PC-9 (cell line): ENCODE measurements at regions not wholly inside any gene's neighbourhood (a gene's known extent, or its start where the extent isn't known, plus 50 kb on each side); places are given as distances from the start of the nearest gene placed in this dataset.

Source experiments
- BruUV-seq: library from RNA; stranded (reverse); fragments of 400-500 nt; replicated peaks from 2 replicates; lab custom pipeline; 2021; lab: Mats Ljungman, UMichigan
- CTCF ChIA-PET: fragments of 300-600 bp; sonication (Branson Sonifier 250); formaldehyde crosslinking; loops from one replicate; lab custom pipeline; 2022; ENCODE audit warnings: antibody characterized with exemption; lab: Charles Lee
- POLR2A ChIA-PET: fragments of 300-600 bp; sonication (Branson Sonifier 250); formaldehyde crosslinking; loops from one replicate; lab custom pipeline; 2022; ENCODE audit warnings: antibody characterized with exemption; ENCODE audit not compliant: unreplicated experiment; lab: Charles Lee
- DNase-seq, 2 experiments: peaks; one replicate each; pipeline versions ENCODE4 v3.0.0 to v3.0.0-alpha.2; 2015 to 2022; ENCODE audit warnings: mixed read lengths in 1 of 2
- H2AFZ ChIP-seq: fragments of 200-600 bp; sonication (generic); 2 replicates; pipeline ENCODE4 v1.8.1; 2017; ENCODE audit warnings: antibody characterized with exemption
- H3F3A ChIP-seq: fragments of 200-600 bp; sonication (generic); 2 replicates; pipeline ENCODE4 v1.8.1; 2017; ENCODE audit warnings: antibody characterized with exemption, mild to moderate bottlenecking, low read depth; ENCODE audit not compliant: insufficient read depth
- H3K27ac ChIP-seq: fragments of 200-600 bp; sonication (generic); 2 replicates; pipeline ENCODE4 v1.6.1; 2016; ENCODE audit warnings: mixed run types
- H3K27me3 ChIP-seq: fragments of 200-600 bp; sonication (generic); 2 replicates; pipeline ENCODE4 v1.6.1; 2016; ENCODE audit warnings: low read depth, mixed run types; ENCODE audit not compliant: insufficient read depth
- H3K36me3 ChIP-seq: fragments of 200-600 bp; sonication (generic); 2 replicates; pipeline ENCODE4 v1.6.1; 2016; ENCODE audit warnings: low read depth, mixed run types
- H3K4me1 ChIP-seq: fragments of 200-600 bp; sonication (generic); replicated peaks from 2 replicates; pipeline ENCODE4 v1.6.1; 2016; ENCODE audit warnings: mixed run types; ENCODE audit not compliant: insufficient read depth
- H3K4me2 ChIP-seq: fragments of 200-600 bp; sonication (generic); 2 replicates; pipeline ENCODE4 v1.6.1; 2017; ENCODE audit warnings: mixed run types
- H3K4me3 ChIP-seq: fragments of 200-600 bp; sonication (generic); 2 replicates; pipeline ENCODE4 v1.6.1; 2016; ENCODE audit warnings: mixed run types
- H3K79me2 ChIP-seq: fragments of 200-600 bp; sonication (generic); 2 replicates; pipeline ENCODE4 v1.6.1; 2017; ENCODE audit warnings: low read depth, mixed run types
- H3K9me2 ChIP-seq: fragments of 200-600 bp; sonication (generic); 2 replicates; pipeline ENCODE4 v1.8.1; 2017; ENCODE audit warnings: mild to moderate bottlenecking; ENCODE audit not compliant: insufficient read depth
- H3K9me3 ChIP-seq: fragments of 200-600 bp; sonication (generic); 2 replicates; pipeline ENCODE4 v1.8.1; 2016; ENCODE audit warnings: low read depth; ENCODE audit not compliant: insufficient read depth
- H4K20me1 ChIP-seq: fragments of 200-600 bp; sonication (generic); 2 replicates; pipeline ENCODE4 v1.8.1; 2017; ENCODE audit not compliant: insufficient read depth
- EZH2 ChIP-seq: fragments of 200-600 bp; sonication (generic); IDR thresholded peaks from 2 replicates; pipeline ENCODE4 v1.8.0; 2017; ENCODE audit warnings: antibody characterized with exemption, low read depth
- intact Hi-C: fragments of 100-400 bp; cut with micrococcal nuclease; formaldehyde crosslinking; loops from one replicate; pipeline ENCODE4 v1.10.0; 2022; ENCODE audit not compliant: unreplicated experiment
- TF ChIP-seq, protein P1 (sequence below): fragments of 200-600 bp; sonication (generic); conservative IDR thresholded peaks from 2 replicates; pipeline ENCODE4 v1.6.1; 2017; ENCODE audit warnings: mixed run types, antibody characterized with exemption, mild to moderate bottlenecking, moderate library complexity

DNA sequence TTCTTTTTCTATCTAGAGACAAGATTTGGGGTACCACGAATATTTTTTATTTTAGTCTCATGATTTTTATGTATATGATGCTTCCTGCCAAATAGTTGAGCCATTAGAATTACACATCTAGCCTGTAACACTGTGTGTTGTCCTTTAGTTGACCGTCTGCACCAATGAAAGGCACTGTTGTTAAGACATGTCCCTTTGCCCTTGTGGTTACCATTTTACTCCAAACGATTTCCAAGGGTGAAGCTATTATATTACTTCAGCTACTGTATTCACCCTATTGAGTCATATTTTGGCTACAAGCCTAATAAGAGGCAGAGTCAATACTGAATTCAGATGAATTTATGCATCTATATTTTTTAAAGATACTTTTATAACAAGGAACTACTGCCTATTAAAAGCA is 207.6 kb downstream of the CETN3 start:
- CTCF ChIA-PET = no interaction called here
- no peaks in the 10 kb centered on the region for H3K27me3 ChIP-seq
- TF ChIP-seq EZH2 = no peak
- TF ChIP-seq, protein P1, sequence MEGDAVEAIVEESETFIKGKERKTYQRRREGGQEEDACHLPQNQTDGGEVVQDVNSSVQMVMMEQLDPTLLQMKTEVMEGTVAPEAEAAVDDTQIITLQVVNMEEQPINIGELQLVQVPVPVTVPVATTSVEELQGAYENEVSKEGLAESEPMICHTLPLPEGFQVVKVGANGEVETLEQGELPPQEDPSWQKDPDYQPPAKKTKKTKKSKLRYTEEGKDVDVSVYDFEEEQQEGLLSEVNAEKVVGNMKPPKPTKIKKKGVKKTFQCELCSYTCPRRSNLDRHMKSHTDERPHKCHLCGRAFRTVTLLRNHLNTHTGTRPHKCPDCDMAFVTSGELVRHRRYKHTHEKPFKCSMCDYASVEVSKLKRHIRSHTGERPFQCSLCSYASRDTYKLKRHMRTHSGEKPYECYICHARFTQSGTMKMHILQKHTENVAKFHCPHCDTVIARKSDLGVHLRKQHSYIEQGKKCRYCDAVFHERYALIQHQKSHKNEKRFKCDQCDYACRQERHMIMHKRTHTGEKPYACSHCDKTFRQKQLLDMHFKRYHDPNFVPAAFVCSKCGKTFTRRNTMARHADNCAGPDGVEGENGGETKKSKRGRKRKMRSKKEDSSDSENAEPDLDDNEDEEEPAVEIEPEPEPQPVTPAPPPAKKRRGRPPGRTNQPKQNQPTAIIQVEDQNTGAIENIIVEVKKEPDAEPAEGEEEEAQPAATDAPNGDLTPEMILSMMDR = no peak
- H3F3A ChIP-seq = no peaks in the 10 kb centered on the region
- no peaks in the 10 kb centered on the region for H3K79me2 ChIP-seq
- no peak overlapping the region for H3K4me2 ChIP-seq
- H3K4me3 ChIP-seq = no peak overlapping the region
- H3K9me3 ChIP-seq = no peaks in the 10 kb centered on the region
- BruUV-seq = no TSS peak
- H3K27ac ChIP-seq = no peak overlapping the region
- DNase-seq = peak in 1 of 2 experiments; percentile 51
- H4K20me1 ChIP-seq = no peaks in the 10 kb centered on the region
- no peak overlapping the region for H2AFZ ChIP-seq
- 0 out of 2 replicates have a peak, but pooled peaks cover 6% of the 10 kb centered on the region for H3K4me1 ChIP-seq
- H3K36me3 ChIP-seq = no peaks in the 10 kb centered on the region
- intact Hi-C loops = no loop called here
- H3K9me2 ChIP-seq = no peaks in the 10 kb centered on the region
- POLR2A ChIA-PET = no interaction called here

DNA sequence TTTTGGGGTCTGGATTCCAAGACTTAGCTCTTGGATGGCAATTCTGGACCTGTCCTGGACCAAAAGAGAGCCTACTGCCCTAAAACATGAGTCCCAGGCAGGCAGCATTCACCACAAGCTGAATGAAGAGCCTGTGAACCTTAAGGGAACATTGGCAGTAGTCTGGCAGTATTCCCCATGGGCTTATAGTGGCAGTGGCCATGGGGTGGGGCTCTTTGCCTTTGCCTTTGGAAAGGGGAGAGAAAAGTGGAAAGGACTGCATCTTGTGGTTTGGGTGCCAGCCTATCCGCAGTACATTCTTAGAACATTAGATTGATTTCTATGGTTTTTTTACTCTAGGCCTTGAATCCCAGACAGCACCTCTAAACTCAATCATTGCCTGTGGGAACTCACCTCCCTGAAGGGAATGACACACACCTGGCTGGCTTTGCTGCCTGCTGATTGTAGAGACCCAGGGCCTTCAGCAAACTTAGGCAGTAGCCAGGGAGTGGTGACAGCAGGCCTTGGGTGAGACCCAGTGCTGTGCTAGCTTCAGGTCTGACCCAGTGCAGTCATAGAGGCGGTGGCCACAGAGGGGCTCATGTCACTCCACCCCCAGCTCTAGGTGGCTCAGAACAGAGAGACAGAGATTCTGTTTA is 216.3 kb downstream of the CETN3 start:
- H4K20me1 ChIP-seq = no peaks in the 10 kb centered on the region
- no peak overlapping the region for H3K27ac ChIP-seq
- H3K4me3 ChIP-seq = no peak overlapping the region
- H3F3A ChIP-seq = no peaks in the 10 kb centered on the region
- ChIA-PET POLR2A (no interaction called here), CTCF (no interaction called here)
- no peak overlapping the region for H3K4me2 ChIP-seq
- no peak for DNase-seq
- H3K27me3 ChIP-seq = no peaks in the 10 kb centered on the region
- BruUV-seq = no TSS peak
- no peaks in the 10 kb centered on the region for H3K79me2 ChIP-seq
- intact Hi-C loops = no loop called here
- H2AFZ ChIP-seq = no peak overlapping the region
- H3K9me3 ChIP-seq = no peaks in the 10 kb centered on the region
- no peaks in the 10 kb centered on the region for H3K4me1 ChIP-seq
- H3K36me3 ChIP-seq = no peaks in the 10 kb centered on the region
- no peaks in the 10 kb centered on the region for H3K9me2 ChIP-seq
- no peak for TF ChIP-seq EZH2
- TF ChIP-seq, protein P1 = no peak

DNA sequence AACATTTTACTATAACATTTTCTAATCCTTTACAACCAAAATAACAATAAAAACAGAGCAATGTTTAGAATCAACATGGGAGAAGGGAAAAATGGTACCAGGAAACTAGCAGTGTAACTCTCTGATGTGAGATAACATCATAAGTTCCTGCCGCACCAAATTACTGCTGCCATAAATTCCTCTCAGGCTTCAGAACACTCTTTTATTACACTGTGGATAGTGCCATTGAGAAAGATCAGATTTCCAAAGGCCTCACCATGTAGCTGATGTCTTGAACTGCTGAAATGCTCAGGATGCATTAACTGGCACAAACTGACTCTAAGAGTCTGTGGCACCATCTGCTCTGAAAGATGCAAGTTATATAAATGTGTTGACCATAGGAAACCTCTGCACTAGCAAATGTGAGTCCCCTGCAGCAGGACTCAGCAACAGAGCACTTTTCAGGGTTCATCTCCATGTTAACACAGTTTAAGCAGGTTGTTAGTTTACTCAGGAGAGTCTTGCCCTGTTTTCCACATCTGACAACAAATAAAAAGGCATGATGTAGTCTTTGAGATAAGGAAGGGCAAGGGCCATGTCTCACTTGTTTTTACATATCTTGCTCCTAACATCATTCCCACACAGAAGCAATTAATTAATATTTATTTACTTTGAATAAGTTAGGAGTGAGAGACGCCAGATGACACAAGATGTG is 218.1 kb downstream of the CETN3 start:
- Histone ChIP-seq H3K27ac (no peak overlapping the region), H3F3A (no peaks in the 10 kb centered on the region), H3K4me1 (no peaks in the 10 kb centered on the region), H3K4me2 (no peak overlapping the region), H3K9me3 (no peaks in the 10 kb centered on the region), H3K4me3 (no peak overlapping the region), H3K9me2 (no peaks in the 10 kb centered on the region), H3K79me2 (no peaks in the 10 kb centered on the region), H4K20me1 (no peaks in the 10 kb centered on the region), H2AFZ (no peak overlapping the region), H3K36me3 (no peaks in the 10 kb centered on the region), H3K27me3 (no peaks in the 10 kb centered on the region)
- CTCF ChIA-PET = no interaction called here
- intact Hi-C loops = no loop called here
- no peak for TF ChIP-seq EZH2
- TF ChIP-seq, protein P1 = no peak
- POLR2A ChIA-PET = no interaction called here
- DNase-seq = no peak
- BruUV-seq = no TSS peak
